RWPE2 (cell line): ENCODE measurements at regions not wholly inside any gene's neighbourhood (a gene's known extent, or its start where the extent isn't known, plus 50 kb on each side); places are given as distances from the start of the nearest gene placed in this dataset.
"Not testable (repeated sequence)": the region's sequence is repeated elsewhere in the genome, so short reads cannot be mapped to it uniquely, and the experiment has no call there.

Source experiments
- ATAC-seq: fragments of 200-7000 bp; cut with Tn5 transposase; 3 replicates; pipeline ENCODE4 v1.9.1; 2021; ENCODE audit warnings: low read depth
- DNase-seq: peaks from one replicate; pipeline ENCODE4 v3.0.0-alpha.2; 2020; ENCODE audit warnings: low spot score
- H3K27ac ChIP-seq: fragments of 450-650 bp; 2 replicates; pipeline ENCODE4 v1.5.1; 2017; ENCODE audit warnings: mild to moderate bottlenecking; ENCODE audit not compliant: poor library complexity, severe bottlenecking
- H3K27me3 ChIP-seq: fragments of 250-450 bp; sonication (Bioruptor Pico); 2 replicates; pipeline ENCODE4 v1.5.1; 2021; ENCODE audit warnings: mild to moderate bottlenecking, moderate library complexity; ENCODE audit not compliant: insufficient read depth, poor library complexity, severe bottlenecking
- H3K36me3 ChIP-seq: fragments of 250-450 bp; sonication (Bioruptor Pico); 2 replicates; pipeline ENCODE4 v1.5.1; 2020; ENCODE audit warnings: low read depth, mild to moderate bottlenecking, moderate library complexity
- H3K4me1 ChIP-seq: fragments of 250-450 bp; sonication (Bioruptor Pico); 2 replicates; pipeline ENCODE4 v1.5.1; 2021; ENCODE audit warnings: mild to moderate bottlenecking, moderate library complexity; ENCODE audit not compliant: insufficient read depth, poor library complexity, severe bottlenecking
- H3K4me3 ChIP-seq: fragments of 250-450 bp; sonication (Bioruptor Pico); 2 replicates; pipeline ENCODE4 v1.5.1; 2021; ENCODE audit warnings: mild to moderate bottlenecking, moderate library complexity; ENCODE audit not compliant: severe bottlenecking
- H3K9me3 ChIP-seq: fragments of 250-450 bp; sonication (Bioruptor Pico); 2 replicates; pipeline ENCODE4 v1.5.1; 2021; ENCODE audit warnings: mild to moderate bottlenecking, moderate library complexity; ENCODE audit not compliant: severe bottlenecking

- not testable (repeated sequence) for H3K36me3 ChIP-seq, DNase-seq, H3K9me3 ChIP-seq, H3K4me1 ChIP-seq, H3K27me3 ChIP-seq, H3K27ac ChIP-seq, H3K4me3 ChIP-seq
- ATAC-seq: peak; percentile 30
Measured at GRCh38 chrX:222800-223513, 58.2 kb upstream of the PLCXD1 start.

- H3K9me3 ChIP-seq, H3K27me3 ChIP-seq, DNase-seq, H3K27ac ChIP-seq, H3K36me3 ChIP-seq, ATAC-seq, H3K4me3 ChIP-seq, H3K4me1 ChIP-seq: not testable (repeated sequence)
Measured at GRCh38 chrX:223514-223854, 57.7 kb upstream of the PLCXD1 start.

- not testable (repeated sequence) for H3K4me1 ChIP-seq, H3K27ac ChIP-seq, H3K9me3 ChIP-seq, DNase-seq, H3K36me3 ChIP-seq, H3K27me3 ChIP-seq
- ATAC-seq: peak; percentile 38
- peak overlapping the region; percentile 13 for H3K4me3 ChIP-seq
Measured at GRCh38 chrX:226474-227164, 54.6 kb upstream of the PLCXD1 start.

- not testable (repeated sequence) for ATAC-seq, H3K27ac ChIP-seq, H3K4me1 ChIP-seq, H3K9me3 ChIP-seq, DNase-seq, H3K27me3 ChIP-seq, H3K36me3 ChIP-seq, H3K4me3 ChIP-seq
Measured at GRCh38 chrX:227396-227795, 53.8 kb upstream of the PLCXD1 start.
